Natural killer cell treated with Interleukin-12 subunit alpha and Interleukin-12 subunit beta and Interleukin-15 and Interleukin-18, amount 100 ng/mL, for 72 hours (primary cell): ENCODE measurements at regions not wholly inside any gene's neighbourhood (a gene's known extent, or its start where the extent isn't known, plus 50 kb on each side); places are given as distances from the start of the nearest gene placed in this dataset.

Experiments used
- ATAC-seq, 2 donors: fragments of 150-1000 bp; cut with Tn5 transposase in 1 of 2; sonication (Bioruptor Pico), chemical (Tn5 transposase) in 1 of 2; 2 replicates each; pipeline ENCODE4 v1.10.0; 2021
- DNase-seq: peaks from one replicate; pipeline ENCODE4 v3.0.0; 2022; ENCODE audit warnings: low spot score
- H3K27ac Mint-ChIP-seq, 2 donors: 1 replicate in 1 of 2; 2 replicates in 1 of 2; pipeline ENCODE4 v1.8.0; 2022; ENCODE audit warnings: mixed read lengths in 2 of 2, mild to moderate bottlenecking in 1 of 2, moderate library complexity in 1 of 2
- H3K27me3 Mint-ChIP-seq, 2 donors: 1 replicate in 1 of 2; 2 replicates in 1 of 2; pipeline ENCODE4 v1.8.0; 2022; ENCODE audit warnings: mixed read lengths in 2 of 2
- H3K36me3 Mint-ChIP-seq: one replicate; pipeline ENCODE4 v1.8.0; 2022; ENCODE audit warnings: mixed read lengths
- H3K4me1 Mint-ChIP-seq, 2 donors: 1 replicate in 1 of 2; 2 replicates in 1 of 2; pipeline ENCODE4 v1.8.0; 2022; ENCODE audit warnings: low read depth in 2 of 2, mixed read lengths in 2 of 2, mild to moderate bottlenecking in 1 of 2
- H3K4me3 Mint-ChIP-seq: one replicate; pipeline ENCODE4 v1.8.0; 2022; ENCODE audit warnings: mixed read lengths
- H3K9me3 Mint-ChIP-seq: 2 replicates; pipeline ENCODE4 v1.8.0; 2022; ENCODE audit warnings: mixed read lengths

DNA sequence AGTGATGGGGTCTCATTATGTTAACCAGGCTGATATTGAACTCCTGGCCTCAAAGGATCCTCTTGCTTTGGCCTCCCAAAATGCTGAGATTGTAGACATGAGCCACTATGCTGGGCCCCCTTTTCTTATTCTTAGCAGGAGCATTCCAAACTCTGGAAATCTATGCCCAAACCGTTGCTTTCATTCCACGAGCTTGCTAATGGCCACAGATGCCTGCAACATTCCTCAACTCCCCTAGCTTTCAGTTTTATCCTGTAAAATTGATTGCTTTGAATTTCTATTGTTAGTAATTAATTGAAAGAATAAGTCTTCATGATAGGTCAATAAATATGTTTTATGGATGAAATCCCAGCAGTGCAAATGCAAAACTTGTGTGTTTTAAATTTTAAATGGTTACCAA, 564.8 kb upstream of the WWC1 start:
- H3K27ac Mint-ChIP-seq, result no peak overlapping the region
- H3K27me3 Mint-ChIP-seq, result peaks cover 3 to 8% of the 10 kb centered on the region in 2 donors
- DNase-seq, result no peak
- H3K9me3 Mint-ChIP-seq, result no peaks in the 10 kb centered on the region
- no peak for ATAC-seq
- no peak overlapping the region for H3K4me3 Mint-ChIP-seq
- peaks cover 7% of the 10 kb centered on the region in 2 donors for H3K4me1 Mint-ChIP-seq
- H3K36me3 Mint-ChIP-seq, result no peaks in the 10 kb centered on the region

DNA sequence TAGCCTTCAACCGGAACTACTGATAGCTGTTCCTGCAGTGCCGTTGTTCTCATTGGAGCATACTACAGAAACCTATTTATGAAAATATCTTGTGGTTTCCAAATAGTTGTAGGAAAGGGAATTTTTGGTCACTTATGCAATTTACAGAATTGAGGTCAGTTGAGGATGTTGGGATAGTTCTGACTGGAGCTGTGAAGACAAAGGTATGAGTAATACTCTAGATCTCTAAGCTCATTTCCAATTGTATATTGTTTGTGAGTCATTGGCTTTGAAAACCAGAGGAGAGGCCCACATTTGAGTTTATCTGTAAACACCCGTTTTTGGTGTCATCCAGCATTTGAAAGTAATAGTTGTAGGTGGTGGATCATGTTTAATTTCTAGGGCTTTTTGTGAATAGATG, 561.3 kb upstream of the WWC1 start:
- Mint-ChIP-seq H3K4me3 (no peak overlapping the region), H3K27me3 (no peaks in the 10 kb centered on the region), H3K4me1 (no peaks in the 10 kb centered on the region), H3K36me3 (no peaks in the 10 kb centered on the region), H3K27ac (no peak overlapping the region), H3K9me3 (no peaks in the 10 kb centered on the region)
- no peak for DNase-seq
- no peak for ATAC-seq

DNA sequence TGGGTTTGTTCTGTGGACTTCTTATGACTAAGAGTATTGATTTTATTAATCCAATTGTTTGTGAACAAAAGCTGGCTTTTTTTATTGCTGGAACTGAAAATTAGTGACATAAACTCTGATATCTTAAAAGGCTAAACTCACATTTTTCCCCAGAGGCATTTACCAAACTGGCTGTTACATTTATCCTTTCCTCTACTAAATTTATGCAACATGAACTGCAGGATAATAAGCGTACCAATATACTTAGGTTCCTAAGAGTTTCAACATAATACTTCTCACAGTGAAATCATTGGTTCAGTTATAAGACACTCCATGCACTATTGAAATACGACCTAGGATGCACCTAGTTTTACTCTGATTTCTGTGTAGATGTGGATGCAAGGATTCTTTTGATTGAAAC, 560.8 kb upstream of the WWC1 start:
- no peaks in the 10 kb centered on the region for H3K4me1 Mint-ChIP-seq
- H3K27me3 Mint-ChIP-seq, result no peaks in the 10 kb centered on the region
- ATAC-seq, result no peak
- H3K9me3 Mint-ChIP-seq, result no peaks in the 10 kb centered on the region
- DNase-seq, result no peak
- no peak overlapping the region for H3K27ac Mint-ChIP-seq
- no peaks in the 10 kb centered on the region for H3K36me3 Mint-ChIP-seq
- H3K4me3 Mint-ChIP-seq, result no peak overlapping the region

DNA sequence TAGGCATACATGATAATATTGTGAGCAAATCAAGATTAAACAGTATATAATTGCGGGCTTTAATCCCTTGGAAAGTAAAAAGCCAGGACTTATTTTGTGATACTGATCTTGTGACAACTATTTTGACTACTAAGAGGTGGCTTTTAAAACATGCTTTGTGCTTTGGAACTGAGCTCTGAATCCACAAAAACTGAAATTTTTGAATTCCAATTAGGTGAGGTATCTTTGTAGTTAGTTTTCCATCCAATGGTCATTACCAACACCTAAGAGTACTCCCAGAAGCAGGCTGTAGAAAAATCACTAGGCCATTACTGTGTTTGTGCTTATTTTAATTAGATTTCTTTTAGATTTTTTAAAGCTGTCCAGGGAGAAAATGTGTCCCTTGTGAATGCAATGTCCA, 559.5 kb upstream of the WWC1 start:
- Mint-ChIP-seq H3K4me1 (no peaks in the 10 kb centered on the region), H3K27ac (no peak overlapping the region), H3K9me3 (no peaks in the 10 kb centered on the region), H3K36me3 (no peaks in the 10 kb centered on the region), H3K27me3 (no peaks in the 10 kb centered on the region), H3K4me3 (no peak overlapping the region)
- DNase-seq, result no peak
- ATAC-seq, result no peak

DNA sequence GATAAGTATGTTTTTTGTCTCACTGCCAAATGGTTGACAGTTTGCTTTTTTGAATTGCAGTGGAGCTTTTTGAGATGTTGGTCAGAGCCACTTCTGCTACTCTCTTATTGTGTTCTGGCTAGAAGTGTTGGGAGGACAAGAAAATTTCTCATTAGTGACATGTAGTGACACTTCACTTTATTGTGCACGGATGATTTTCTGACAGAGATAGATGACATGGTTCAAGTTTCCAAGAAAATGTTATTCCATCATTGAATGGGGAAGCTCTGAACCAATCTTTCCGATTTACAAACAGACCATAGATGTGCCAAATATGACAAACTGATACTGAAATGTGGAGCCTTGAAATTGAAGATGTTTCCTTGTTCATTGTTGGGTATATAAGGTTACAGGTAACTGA, 558.9 kb upstream of the WWC1 start:
- Mint-ChIP-seq H3K36me3 (no peaks in the 10 kb centered on the region), H3K27me3 (no peaks in the 10 kb centered on the region), H3K9me3 (no peaks in the 10 kb centered on the region), H3K27ac (no peak overlapping the region), H3K4me1 (no peaks in the 10 kb centered on the region), H3K4me3 (no peak overlapping the region)
- ATAC-seq (no peak), DNase-seq (no peak)

DNA sequence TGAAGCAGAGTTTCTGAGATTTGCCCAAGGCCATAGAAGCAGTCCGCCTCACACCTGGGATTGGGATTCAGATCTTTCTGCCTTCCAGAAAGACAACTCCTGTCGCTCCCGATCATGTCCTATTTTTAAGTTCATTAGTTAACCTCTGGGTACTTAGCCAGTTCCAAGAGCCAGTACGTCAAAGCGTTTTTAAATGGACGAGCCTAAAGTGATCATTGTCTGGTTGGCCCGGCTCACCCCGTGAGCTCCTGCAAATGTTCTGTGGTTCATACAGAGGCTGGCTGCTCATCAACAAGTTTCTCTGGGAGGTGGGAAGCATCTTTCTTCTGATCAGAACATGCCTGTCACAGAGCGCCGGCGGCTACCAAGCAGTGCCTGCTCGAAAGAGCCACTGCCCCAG, 554.5 kb upstream of the WWC1 start:
- no peaks in the 10 kb centered on the region for H3K9me3 Mint-ChIP-seq
- no peaks in the 10 kb centered on the region for H3K4me1 Mint-ChIP-seq
- ATAC-seq (no peak), DNase-seq (no peak)
- H3K36me3 Mint-ChIP-seq, result no peaks in the 10 kb centered on the region
- H3K27me3 Mint-ChIP-seq, result no peaks in the 10 kb centered on the region
- H3K4me3 Mint-ChIP-seq, result no peak overlapping the region
- H3K27ac Mint-ChIP-seq, result no peak overlapping the region

DNA sequence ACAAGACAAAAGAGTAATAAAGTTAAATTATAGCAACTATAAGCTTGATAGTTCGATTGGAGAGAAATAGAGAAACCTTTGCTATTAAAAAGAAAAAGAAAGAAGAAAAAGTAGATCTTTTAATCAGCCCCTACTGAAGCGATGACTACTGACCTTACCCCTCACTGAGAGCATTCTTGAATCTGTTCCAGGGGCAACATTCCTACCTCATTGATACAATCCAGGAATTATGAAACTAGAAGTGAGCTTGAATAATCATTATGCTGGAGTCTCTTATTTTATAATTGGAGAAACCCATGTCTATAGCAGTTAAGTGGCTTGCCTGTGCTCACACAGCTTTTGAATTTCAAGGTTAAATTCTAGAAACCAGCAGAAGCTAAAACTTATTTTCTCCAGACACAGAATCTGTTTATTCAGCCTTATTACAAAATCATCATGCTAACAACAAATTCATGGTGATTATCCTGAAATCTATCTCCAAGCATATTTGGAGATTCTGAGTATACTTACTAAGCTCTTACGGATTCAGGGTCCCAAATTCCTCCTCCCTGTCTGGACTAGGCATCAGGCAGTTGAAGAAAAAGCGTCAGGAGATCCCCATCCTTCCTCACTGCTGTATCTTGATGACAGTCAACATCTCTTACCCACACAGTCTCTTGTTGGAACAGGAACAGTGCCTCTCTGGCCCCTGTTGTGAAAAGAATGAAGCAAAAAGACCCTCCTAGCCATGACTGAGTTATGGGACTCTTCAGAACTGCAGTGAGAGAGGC, 547.6 kb upstream of the WWC1 start:
- Mint-ChIP-seq H3K9me3 (peaks cover 7% of the 10 kb centered on the region), H3K4me1 (no peaks in the 10 kb centered on the region), H3K36me3 (no peaks in the 10 kb centered on the region), H3K4me3 (no peak overlapping the region), H3K27ac (no peak overlapping the region), H3K27me3 (no peaks in the 10 kb centered on the region)
- ATAC-seq (no peak), DNase-seq (no peak)

DNA sequence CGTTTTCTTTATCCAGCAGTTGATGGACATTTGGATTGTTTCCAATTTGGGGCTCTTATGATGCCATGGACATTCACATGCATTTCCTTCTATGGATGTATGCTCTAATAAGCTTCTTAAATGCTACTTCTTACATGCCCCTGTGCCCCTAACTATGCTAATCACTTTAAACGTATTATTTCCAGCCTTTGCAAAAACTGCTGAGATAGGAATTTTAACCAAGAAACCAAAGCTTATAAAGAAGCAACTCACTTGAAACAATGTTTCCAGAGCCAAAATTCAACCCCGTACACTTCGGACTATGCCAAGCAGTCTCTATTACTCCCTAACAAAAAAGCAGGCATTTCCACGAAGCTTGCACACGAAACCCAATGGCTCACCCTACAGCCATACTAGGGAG, 545.6 kb upstream of the WWC1 start:
- no peaks in the 10 kb centered on the region for H3K36me3 Mint-ChIP-seq
- H3K27ac Mint-ChIP-seq, result no peak overlapping the region
- H3K4me1 Mint-ChIP-seq, result no peaks in the 10 kb centered on the region
- H3K27me3 Mint-ChIP-seq, result no peaks in the 10 kb centered on the region
- no peak overlapping the region for H3K4me3 Mint-ChIP-seq
- H3K9me3 Mint-ChIP-seq, result peaks cover 7% of the 10 kb centered on the region
- no peak for ATAC-seq
- DNase-seq, result no peak

DNA sequence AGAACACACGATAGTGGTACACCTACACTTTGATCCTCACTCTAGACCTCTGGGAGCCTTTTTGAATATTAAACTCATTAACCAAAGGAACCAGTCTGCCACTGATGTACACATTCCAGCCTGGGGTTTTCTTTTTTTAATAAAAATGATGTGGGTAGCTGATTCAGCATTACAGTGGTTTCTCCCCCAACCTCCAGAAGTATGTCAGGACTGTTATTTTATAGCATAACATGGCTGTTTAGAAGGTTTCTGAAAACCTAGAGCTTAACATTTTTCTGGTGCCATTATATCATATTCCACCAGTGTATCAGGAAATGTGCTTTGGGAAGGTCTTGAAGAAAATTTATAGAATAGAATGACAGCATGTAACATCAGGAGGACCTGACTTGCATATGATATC, 540.9 kb upstream of the WWC1 start:
- no peak for DNase-seq
- H3K36me3 Mint-ChIP-seq, result no peaks in the 10 kb centered on the region
- peaks cover 4% of the 10 kb centered on the region for H3K9me3 Mint-ChIP-seq
- H3K27me3 Mint-ChIP-seq, result no peaks in the 10 kb centered on the region
- ATAC-seq, result no peak
- H3K4me1 Mint-ChIP-seq, result no peaks in the 10 kb centered on the region
- no peak overlapping the region for H3K4me3 Mint-ChIP-seq
- H3K27ac Mint-ChIP-seq, result no peak overlapping the region

DNA sequence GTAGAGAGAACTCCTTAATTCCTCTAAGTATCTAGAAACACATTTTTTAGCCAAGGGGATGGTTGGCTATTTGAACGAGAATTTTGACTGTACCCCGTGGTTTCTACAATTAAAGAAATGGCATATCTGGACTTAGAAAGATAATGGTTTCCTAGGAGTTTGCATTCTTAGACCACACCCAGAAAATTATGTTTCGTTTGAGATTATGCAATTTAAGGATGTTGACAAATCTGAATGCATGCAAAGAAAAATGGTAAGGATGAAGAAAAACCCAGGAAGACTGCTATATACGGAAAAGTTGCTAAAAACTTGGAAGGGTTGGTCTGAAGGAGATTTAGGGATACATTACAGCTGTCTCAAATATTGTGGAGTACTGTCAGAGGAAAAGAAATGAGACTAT, 538.5 kb upstream of the WWC1 start:
- no peak overlapping the region for H3K4me3 Mint-ChIP-seq
- H3K36me3 Mint-ChIP-seq, result no peaks in the 10 kb centered on the region
- DNase-seq (no peak), ATAC-seq (no peak)
- no peaks in the 10 kb centered on the region for H3K9me3 Mint-ChIP-seq
- H3K27ac Mint-ChIP-seq, result no peak overlapping the region
- H3K27me3 Mint-ChIP-seq, result no peaks in the 10 kb centered on the region
- H3K4me1 Mint-ChIP-seq, result no peaks in the 10 kb centered on the region

DNA sequence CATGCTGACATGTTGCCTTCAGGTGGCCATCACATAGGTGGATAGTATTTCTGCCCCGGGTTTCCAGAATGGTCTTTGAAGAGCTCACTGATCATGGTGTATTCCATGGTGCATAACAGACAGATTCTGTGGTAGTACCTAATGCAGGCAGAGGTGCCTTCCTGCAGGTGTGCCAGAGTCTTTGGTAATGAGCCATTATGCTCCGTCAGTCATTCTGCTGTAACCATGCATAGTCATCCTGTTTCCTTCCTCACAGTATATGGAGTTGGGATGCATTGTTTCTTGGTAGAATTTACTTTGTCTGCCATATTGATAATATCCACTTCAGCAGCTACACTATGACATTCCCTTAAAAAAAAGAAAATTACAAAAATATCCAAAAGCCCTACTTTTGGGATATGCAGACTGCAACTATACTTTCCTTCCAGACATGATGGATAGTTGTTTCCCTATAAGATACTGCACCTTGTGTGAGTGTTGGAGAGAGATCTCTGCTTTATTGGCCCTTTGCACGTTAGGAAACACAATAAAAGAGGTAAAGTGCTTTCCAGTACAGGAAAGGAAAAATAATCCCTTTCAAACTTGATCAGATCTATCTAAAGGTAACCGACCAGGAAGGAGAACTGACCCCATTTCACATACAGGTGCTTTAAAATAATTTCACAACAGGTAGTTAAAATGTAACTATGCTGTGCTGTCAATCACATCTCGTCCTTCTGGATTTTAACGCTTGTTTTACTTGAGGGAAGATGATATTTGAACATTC, 537.5 kb upstream of the WWC1 start:
- no peak overlapping the region for H3K27ac Mint-ChIP-seq
- H3K4me1 Mint-ChIP-seq, result no peaks in the 10 kb centered on the region
- no peaks in the 10 kb centered on the region for H3K9me3 Mint-ChIP-seq
- ATAC-seq, result no peak
- H3K4me3 Mint-ChIP-seq, result no peak overlapping the region
- H3K27me3 Mint-ChIP-seq, result no peaks in the 10 kb centered on the region
- no peak for DNase-seq
- no peaks in the 10 kb centered on the region for H3K36me3 Mint-ChIP-seq

DNA sequence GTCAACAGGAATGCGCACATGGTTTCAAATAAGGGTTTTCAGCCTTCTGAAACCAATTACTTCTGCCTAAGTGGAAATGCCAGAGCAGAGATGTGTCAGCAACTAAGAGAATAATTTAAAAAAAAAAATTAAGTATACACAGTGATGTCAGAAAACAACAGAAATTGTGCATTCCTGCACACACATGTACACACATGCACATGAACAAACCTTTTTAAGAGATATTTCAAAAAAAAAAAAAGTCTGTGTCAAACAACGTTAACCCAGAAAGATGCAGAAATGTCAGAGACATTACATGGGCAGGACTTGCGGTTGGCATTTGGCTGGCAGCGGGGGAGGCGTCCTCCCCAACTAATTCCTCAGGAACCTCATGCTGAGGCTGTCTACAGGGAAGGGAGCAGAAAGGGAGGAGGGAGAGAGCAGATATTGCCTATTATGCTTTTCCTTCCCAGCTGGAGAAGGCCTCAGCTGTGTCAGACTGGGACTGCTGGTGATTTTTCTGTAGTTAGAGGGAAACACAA, 536.9 kb upstream of the WWC1 start:
- H3K4me3 Mint-ChIP-seq, result no peak overlapping the region
- H3K36me3 Mint-ChIP-seq, result no peaks in the 10 kb centered on the region
- DNase-seq, result no peak
- H3K4me1 Mint-ChIP-seq, result no peaks in the 10 kb centered on the region
- no peak overlapping the region for H3K27ac Mint-ChIP-seq
- no peaks in the 10 kb centered on the region for H3K9me3 Mint-ChIP-seq
- no peak for ATAC-seq
- H3K27me3 Mint-ChIP-seq, result no peaks in the 10 kb centered on the region

DNA sequence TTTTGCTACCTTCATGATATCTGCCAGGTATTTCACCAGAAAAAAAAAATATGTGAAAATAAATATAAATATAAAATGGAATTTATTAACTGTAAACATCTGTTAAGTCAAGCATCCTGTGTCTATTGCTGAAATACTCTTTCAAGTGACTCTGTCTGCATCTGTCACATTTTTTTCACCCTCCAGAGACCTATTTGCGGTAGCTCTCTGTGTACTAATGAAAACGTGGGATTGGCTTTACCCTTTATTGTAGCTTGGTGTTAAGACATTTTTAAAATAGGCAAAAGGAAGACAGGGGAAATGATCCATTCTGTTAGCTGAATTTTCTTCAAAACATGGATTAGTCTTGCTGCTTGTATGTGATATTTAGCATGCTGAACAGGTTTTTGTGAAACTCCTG, 536.0 kb upstream of the WWC1 start:
- Mint-ChIP-seq H3K9me3 (no peaks in the 10 kb centered on the region), H3K4me1 (no peaks in the 10 kb centered on the region)
- ATAC-seq, result no peak

DNA sequence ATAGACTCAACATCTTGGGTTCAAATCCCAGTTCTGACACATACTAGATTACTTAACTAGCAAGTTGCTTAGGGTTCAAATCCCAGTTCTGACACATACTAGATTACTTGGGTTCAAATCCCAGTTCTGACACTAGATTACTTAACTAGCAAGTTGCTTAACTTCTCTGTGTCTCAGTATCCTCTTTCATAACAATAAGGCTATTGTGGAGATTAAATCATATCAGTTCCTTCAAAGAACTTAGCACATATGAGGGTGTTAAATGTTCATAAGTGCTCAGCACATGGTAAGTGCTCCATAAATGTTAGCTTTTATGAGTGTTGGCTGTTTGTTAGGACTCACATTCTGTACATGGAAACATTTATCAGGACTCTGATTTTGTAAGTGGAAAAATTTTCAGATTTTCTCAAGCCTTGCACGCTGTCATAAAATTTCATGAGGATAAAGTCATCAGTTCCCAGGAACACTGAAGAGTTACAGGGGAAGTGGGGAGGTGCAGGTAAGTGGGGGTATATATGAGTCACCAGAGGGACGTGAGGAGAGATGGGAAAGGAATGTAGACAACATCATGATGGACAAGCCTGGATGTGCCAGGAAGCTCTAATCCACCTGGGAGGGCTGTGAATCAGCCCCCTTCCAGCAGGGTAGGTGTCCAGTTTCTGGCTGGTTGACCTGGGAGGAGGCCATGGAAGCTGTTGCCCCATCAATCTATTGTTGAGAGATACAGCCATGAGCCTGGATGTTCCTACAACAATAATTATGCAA, 532.2 kb upstream of the WWC1 start:
- Mint-ChIP-seq H3K36me3 (no peaks in the 10 kb centered on the region), H3K9me3 (no peaks in the 10 kb centered on the region), H3K4me3 (no peak overlapping the region), H3K27me3 (no peaks in the 10 kb centered on the region), H3K4me1 (no peaks in the 10 kb centered on the region), H3K27ac (no peak overlapping the region)
- ATAC-seq, result no peak
- no peak for DNase-seq

More for the DNA sequence above, 536.0 kb upstream of the WWC1 start:
- Mint-ChIP-seq H3K27me3 (no peaks in the 10 kb centered on the region), H3K4me3 (no peak overlapping the region), H3K36me3 (no peaks in the 10 kb centered on the region), H3K27ac (no peak overlapping the region)
- DNase-seq, result no peak
